OCI-LY3 (cell line): ENCODE measurements at regions not wholly inside any gene's neighbourhood (a gene's known extent, or its start where the extent isn't known, plus 50 kb on each side); places are given as distances from the start of the nearest gene placed in this dataset.

Experiments used
- CTCF ChIP-seq: fragments of 200-600, 300-600 bp; sonication (generic); IDR thresholded peaks from 2 replicates; pipeline ENCODE4 v1.5.1; 2014; ENCODE audit warnings: antibody characterized with exemption, low read length, low read depth
- EZH2phosphoT487 ChIP-seq: fragments of 200-600 bp; shearing (Covaris generic); IDR thresholded peaks from 2 replicates; pipeline ENCODE4 v1.6.1; 2018; ENCODE audit warnings: antibody characterized with exemption, mixed run types, low read depth

DNA sequence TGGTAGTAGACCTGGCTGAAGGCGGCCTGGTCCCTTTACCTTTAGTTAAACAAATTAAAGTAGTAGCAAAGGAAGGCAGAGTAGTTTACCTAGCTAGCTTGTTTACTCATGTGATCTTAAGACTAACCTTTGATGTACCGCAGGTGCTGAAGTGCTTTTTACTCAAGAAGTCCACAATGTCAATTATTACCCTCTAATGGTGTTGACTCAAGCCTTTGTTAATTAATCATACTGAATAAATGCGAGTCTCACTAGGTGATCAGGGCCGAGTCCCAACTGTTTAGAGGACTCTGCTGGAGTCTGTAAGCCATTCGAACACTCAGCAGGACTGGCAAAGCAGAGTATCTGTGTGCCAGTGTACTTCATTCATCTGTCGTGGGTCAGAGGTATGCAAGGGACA lies 381.1 kb upstream of the NCAM2 start:
- no peak for TF ChIP-seq CTCF
- TF ChIP-seq EZH2phosphoT487: no peak
